ENCODE measurements at regions not wholly inside any gene's neighbourhood (a gene's known extent, or its start where the extent isn't known, plus 50 kb on each side); places are given as distances from the start of the nearest gene placed in this dataset.

GRCh38 chr6:18990059-18990978 is 603.2 kb downstream of the RNF144B start:
- Histone ChIP-seq H3K79me2 (ENCODE audit: low read depth) (no peaks in the 10 kb centered on the region), H4K20me1 (ENCODE audit: insufficient read depth) (no peaks in the 10 kb centered on the region), H3K4me1 (replicated peaks; ENCODE audit: insufficient read depth) (no peaks in the 10 kb centered on the region), H3K4me2 (no peak overlapping the region), H3K27me3 (ENCODE audit: insufficient read depth, low read depth) (no peaks in the 10 kb centered on the region), H3K9me3 (ENCODE audit: insufficient read depth, low read depth) (no peaks in the 10 kb centered on the region), H3K4me3 (no peak overlapping the region), H3K27ac (no peak overlapping the region), H3F3A (ENCODE audit: insufficient read depth, low read depth) (no peaks in the 10 kb centered on the region), H3K36me3 (ENCODE audit: low read depth) (no peaks in the 10 kb centered on the region), H2AFZ (no peak overlapping the region), H3K9me2 (ENCODE audit: insufficient read depth) (no peaks in the 10 kb centered on the region)
- POLR2A ChIA-PET (ENCODE audit: unreplicated experiment) = interaction anchor here (0.8 kb wide), 1 partner anchor 18 kb away, joined by 6 read pairs; no protein-coding TSS in a partner anchor
- TF ChIP-seq EZH2 (IDR thresholded peaks at IDR 0.05; ENCODE audit: low read depth) = no peak
- no peak for TF ChIP-seq CTCF (conservative IDR thresholded peaks at IDR 0.05)
- DNase-seq = no peak
- no TSS peak for BruUV-seq (replicated peaks)
- intact Hi-C loops (cut with micrococcal nuclease; ENCODE audit: unreplicated experiment) = loop anchor here (10.0 kb wide), 1 partner anchor 864 kb away; no protein-coding TSS in a partner anchor
- CTCF ChIA-PET = interaction anchor here (0.6 kb wide), 1 partner anchor 425 kb away, joined by 4 read pairs; no protein-coding TSS in a partner anchor

GRCh38 chr6:18997375-18997826 is 610.3 kb downstream of the RNF144B start:
- no peaks in the 10 kb centered on the region for H3K4me1 ChIP-seq (replicated peaks; ENCODE audit: insufficient read depth)
- no peaks in the 10 kb centered on the region for H3K9me2 ChIP-seq (ENCODE audit: insufficient read depth)
- H3K27me3 ChIP-seq (ENCODE audit: insufficient read depth, low read depth) = no peaks in the 10 kb centered on the region
- POLR2A ChIA-PET (ENCODE audit: unreplicated experiment) = no interaction called here
- intact Hi-C loops (cut with micrococcal nuclease; ENCODE audit: unreplicated experiment) = loop anchor here (1.0 to 10.0 kb wide), 3 partner anchors 475 to 1059 kb away; no protein-coding TSS in a partner anchor
- no peak overlapping the region for H3K4me3 ChIP-seq
- H2AFZ ChIP-seq = no peak overlapping the region
- no TSS peak for BruUV-seq (replicated peaks)
- TF ChIP-seq EZH2 (IDR thresholded peaks at IDR 0.05; ENCODE audit: low read depth) = no peak
- TF ChIP-seq CTCF (conservative IDR thresholded peaks at IDR 0.05) = peak; percentile 77
- H3K4me2 ChIP-seq = no peak overlapping the region
- H3K79me2 ChIP-seq (ENCODE audit: low read depth) = no peaks in the 10 kb centered on the region
- CTCF ChIA-PET = interaction anchor here (1.0 kb wide), 1 partner anchor 27 kb away, joined by 6 read pairs; no protein-coding TSS in a partner anchor
- H3K36me3 ChIP-seq (ENCODE audit: low read depth) = no peaks in the 10 kb centered on the region
- H3K9me3 ChIP-seq (ENCODE audit: insufficient read depth, low read depth) = no peaks in the 10 kb centered on the region
- DNase-seq = peak; percentile 17 to 58
- no peaks in the 10 kb centered on the region for H3F3A ChIP-seq (ENCODE audit: insufficient read depth, low read depth)
- no peak overlapping the region for H3K27ac ChIP-seq
- no peaks in the 10 kb centered on the region for H4K20me1 ChIP-seq (ENCODE audit: insufficient read depth)

- H3K4me2 ChIP-seq = no peak overlapping the region
- H2AFZ ChIP-seq = no peak overlapping the region
- DNase-seq = no peak
- H3K9me2 ChIP-seq (ENCODE audit: insufficient read depth) = no peaks in the 10 kb centered on the region; the same call in 1 of the 2 replicates
- POLR2A ChIA-PET (ENCODE audit: unreplicated experiment) = no interaction called here
- H3K27me3 ChIP-seq (ENCODE audit: insufficient read depth, low read depth) = no peaks in the 10 kb centered on the region
- no peaks in the 10 kb centered on the region for H3K79me2 ChIP-seq (ENCODE audit: low read depth)
- BruUV-seq (replicated peaks) = no TSS peak
- no peaks in the 10 kb centered on the region for H3K4me1 ChIP-seq (replicated peaks; ENCODE audit: insufficient read depth)
- no peaks in the 10 kb centered on the region for H3F3A ChIP-seq (ENCODE audit: insufficient read depth, low read depth)
- CTCF ChIA-PET = no interaction called here
- no peak for TF ChIP-seq CTCF (conservative IDR thresholded peaks at IDR 0.05)
- TF ChIP-seq EZH2 (IDR thresholded peaks at IDR 0.05; ENCODE audit: low read depth) = no peak
- H3K9me3 ChIP-seq (ENCODE audit: insufficient read depth, low read depth) = no peaks in the 10 kb centered on the region
- intact Hi-C loops (cut with micrococcal nuclease; ENCODE audit: unreplicated experiment) = no loop called here
- H4K20me1 ChIP-seq (ENCODE audit: insufficient read depth) = no peaks in the 10 kb centered on the region
- no peaks in the 10 kb centered on the region for H3K36me3 ChIP-seq (ENCODE audit: low read depth)
- no peak overlapping the region for H3K4me3 ChIP-seq
- H3K27ac ChIP-seq = no peak overlapping the region
Measured at GRCh38 chr6:19002976-19003560, 615.9 kb downstream of the RNF144B start.

Measured in PC-9 (cell line).